ENCODE measurements at regions not wholly inside any gene's neighbourhood (a gene's known extent, or its start where the extent isn't known, plus 50 kb on each side); places are given as distances from the start of the nearest gene placed in this dataset.

GRCh38 chr18:45355944-45356520, 259.2 kb upstream of the SLC14A2 start:
- H3K4me2 ChIP-seq: no peak overlapping the region
- no peaks in the 10 kb centered on the region for H3K27me3 ChIP-seq (ENCODE audit: insufficient read depth, low read depth)

GRCh38 chr18:45357686-45358470, 257.4 kb upstream of the SLC14A2 start:
- Histone ChIP-seq H3K27ac (no peak overlapping the region), H3K9ac (no peak overlapping the region), H3K4me3 (IDR thresholded peaks at IDR 0.05; ENCODE audit: insufficient read depth, low read depth, low read length) (no peak overlapping the region), H3K27me3 (ENCODE audit: insufficient read depth, low read depth) (no peaks in the 10 kb centered on the region), H3K79me2 (ENCODE audit: insufficient read depth, low read depth) (no peaks in the 10 kb centered on the region), H4K20me1 (ENCODE audit: insufficient read depth) (no peaks in the 10 kb centered on the region), H3K36me3 (ENCODE audit: insufficient read depth) (no peaks in the 10 kb centered on the region), H2AFZ (ENCODE audit: low read depth) (no peak overlapping the region), H3K4me2 (no peak overlapping the region), H3K4me1 (ENCODE audit: low read depth, poor library complexity, severe bottlenecking) (no peaks in the 10 kb centered on the region)
- no peak for TF ChIP-seq CTCF (conservative IDR thresholded peaks at IDR 0.05; ENCODE audit: low read depth, low read length)

More at GRCh38 chr18:45355944-45356520, 259.2 kb upstream of the SLC14A2 start:
- Histone ChIP-seq H4K20me1 (ENCODE audit: insufficient read depth) (no peaks in the 10 kb centered on the region), H3K27ac (no peak overlapping the region), H3K4me1 (ENCODE audit: low read depth, poor library complexity, severe bottlenecking) (no peaks in the 10 kb centered on the region), H3K4me3 (IDR thresholded peaks at IDR 0.05; ENCODE audit: insufficient read depth, low read depth, low read length) (no peak overlapping the region), H3K79me2 (ENCODE audit: insufficient read depth, low read depth) (no peaks in the 10 kb centered on the region), H3K9ac (no peak overlapping the region), H3K36me3 (ENCODE audit: insufficient read depth) (no peaks in the 10 kb centered on the region), H2AFZ (ENCODE audit: low read depth) (no peak overlapping the region)
- TF ChIP-seq CTCF (conservative IDR thresholded peaks at IDR 0.05; ENCODE audit: low read depth, low read length): no peak

GRCh38 chr18:45359275-45360009, 255.8 kb upstream of the SLC14A2 start:
- no peak overlapping the region for H3K4me3 ChIP-seq (IDR thresholded peaks at IDR 0.05; ENCODE audit: insufficient read depth, low read depth, low read length)
- H4K20me1 ChIP-seq (ENCODE audit: insufficient read depth): no peaks in the 10 kb centered on the region
- H2AFZ ChIP-seq (ENCODE audit: low read depth): no peak overlapping the region
- H3K27me3 ChIP-seq (ENCODE audit: insufficient read depth, low read depth): no peaks in the 10 kb centered on the region
- no peaks in the 10 kb centered on the region for H3K79me2 ChIP-seq (ENCODE audit: insufficient read depth, low read depth)
- no peak for TF ChIP-seq CTCF (conservative IDR thresholded peaks at IDR 0.05; ENCODE audit: low read depth, low read length)
- no peak overlapping the region for H3K4me2 ChIP-seq
- H3K4me1 ChIP-seq (ENCODE audit: low read depth, poor library complexity, severe bottlenecking): no peaks in the 10 kb centered on the region
- no peak overlapping the region for H3K9ac ChIP-seq
- no peaks in the 10 kb centered on the region for H3K36me3 ChIP-seq (ENCODE audit: insufficient read depth)
- no peak overlapping the region for H3K27ac ChIP-seq

GRCh38 chr18:45361125-45361851, 254.0 kb upstream of the SLC14A2 start:
- no peak overlapping the region for H2AFZ ChIP-seq (ENCODE audit: low read depth)
- no peak for TF ChIP-seq CTCF (conservative IDR thresholded peaks at IDR 0.05; ENCODE audit: low read depth, low read length)
- H3K36me3 ChIP-seq (ENCODE audit: insufficient read depth): no peaks in the 10 kb centered on the region
- no peaks in the 10 kb centered on the region for H3K4me1 ChIP-seq (ENCODE audit: low read depth, poor library complexity, severe bottlenecking)
- H3K4me2 ChIP-seq: no peak overlapping the region
- H3K79me2 ChIP-seq (ENCODE audit: insufficient read depth, low read depth): no peaks in the 10 kb centered on the region
- H3K27me3 ChIP-seq (ENCODE audit: insufficient read depth, low read depth): no peaks in the 10 kb centered on the region
- no peak overlapping the region for H3K9ac ChIP-seq
- H4K20me1 ChIP-seq (ENCODE audit: insufficient read depth): no peaks in the 10 kb centered on the region
- no peak overlapping the region for H3K27ac ChIP-seq
- H3K4me3 ChIP-seq (IDR thresholded peaks at IDR 0.05; ENCODE audit: insufficient read depth, low read depth, low read length): no peak overlapping the region

All from KMS-11 (cell line).